HEK293 (cell line): ENCODE measurements at regions not wholly inside any gene's neighbourhood (a gene's known extent, or its start where the extent isn't known, plus 50 kb on each side); places are given as distances from the start of the nearest gene placed in this dataset.

Experiments used
- CTCF ChIA-PET: fragments of 350-600 bp; formaldehyde crosslinking; extraction: SDS; loops from one replicate; lab custom pipeline; 2021; ENCODE audit warnings: antibody characterized with exemption; lab: Yijun Ruan, JAX
- POLR2A ChIA-PET: fragments of 300-600 bp; formaldehyde crosslinking; extraction: SDS; loops from one replicate; lab custom pipeline; 2020; ENCODE audit warnings: antibody characterized with exemption, inconsistent platforms; lab: Yijun Ruan, JAX
- H3K27ac ChIP-seq: fragments of 200-500 bp; sonication (Bioruptor generic); 2 replicates; pipeline ENCODE4 v1.5.1; 2014; ENCODE audit warnings: low read depth, low read length, control low read depth, inconsistent platforms; ENCODE audit errors: extremely low read depth
- H3K36me3 ChIP-seq, 2 experiments: fragments of 200-500 bp in 1 of 2; sonication (Bioruptor generic) in 1 of 2; 1 replicate in 1 of 2; 2 replicates in 1 of 2; pipeline ENCODE4 v1.5.1; 2014 to 2017; ENCODE audit warnings: inconsistent platforms in 2 of 2, low read length in 2 of 2; ENCODE audit not compliant: control insufficient read depth in 2 of 2, insufficient read depth in 1 of 2
- H3K4me1 ChIP-seq: fragments of 200-500 bp; sonication (Bioruptor generic); 2 replicates; pipeline ENCODE4 v1.5.1; 2014; ENCODE audit warnings: mild to moderate bottlenecking, low read length, inconsistent platforms; ENCODE audit not compliant: control insufficient read depth, insufficient read depth
- H3K4me3 ChIP-seq: 2 replicates; pipeline ENCODE4 v1.5.1; 2011; ENCODE audit warnings: low read depth, mild to moderate bottlenecking, control low read depth, low read length, moderate library complexity
- H3K9me3 ChIP-seq: fragments of 200-500 bp; sonication (Bioruptor generic); 2 replicates; pipeline ENCODE4 v1.5.1; 2014; ENCODE audit warnings: low read depth, low read length, inconsistent platforms; ENCODE audit not compliant: control insufficient read depth, insufficient read depth
- AEBP2 ChIP-seq: fragments of 450-650 bp; formaldehyde crosslinking; IDR thresholded peaks from 2 replicates; pipeline ENCODE4 v1.5.1; 2016; ENCODE audit warnings: missing biosample characterization, missing genetic modification characterization, borderline replicate concordance
- HOXA7 ChIP-seq: sonication (generic); formaldehyde crosslinking; IDR thresholded peaks from 2 replicates; pipeline ENCODE4 v1.8.1; 2022; ENCODE audit warnings: missing genetic modification reagents, borderline replicate concordance
- HOXD13 ChIP-seq: sonication (generic); formaldehyde crosslinking; IDR thresholded peaks from 2 replicates; pipeline ENCODE4 v1.8.0; 2022; ENCODE audit warnings: missing genetic modification reagents, borderline replicate concordance
- IKZF3 ChIP-seq: fragments of 450-650 bp; IDR thresholded peaks from 2 replicates; pipeline ENCODE4 v1.5.0; 2018; ENCODE audit warnings: missing biosample characterization, mild to moderate bottlenecking, missing genetic modification characterization, moderate library complexity
- KLF10 ChIP-seq: fragments of 450-650 bp; IDR thresholded peaks from 2 replicates; pipeline ENCODE4 v1.5.1; 2018; ENCODE audit warnings: missing biosample characterization, mild to moderate bottlenecking, missing genetic modification characterization
- KLF7 ChIP-seq: fragments of 450-650 bp; formaldehyde crosslinking; IDR thresholded peaks from 2 replicates; pipeline ENCODE4 v1.5.1; 2016; ENCODE audit warnings: missing biosample characterization, missing genetic modification characterization, borderline replicate concordance
- KLF8 ChIP-seq: fragments of 450-650 bp; formaldehyde crosslinking; IDR thresholded peaks from 2 replicates; pipeline ENCODE4 v1.5.1; 2016; ENCODE audit warnings: missing biosample characterization, missing genetic modification characterization
- MZF1 ChIP-seq: fragments of 450-650 bp; formaldehyde crosslinking; IDR thresholded peaks from 2 replicates; pipeline ENCODE4 v1.5.1; 2017; ENCODE audit warnings: missing biosample characterization, missing genetic modification characterization, borderline replicate concordance
- PRDM4 ChIP-seq: fragments of 450-650 bp; formaldehyde crosslinking; IDR thresholded peaks from 2 replicates; pipeline ENCODE4 v1.5.1; 2017; ENCODE audit warnings: missing biosample characterization, missing genetic modification characterization
- PRDM6 ChIP-seq: fragments of 450-650 bp; formaldehyde crosslinking; IDR thresholded peaks from 2 replicates; pipeline ENCODE4 v1.5.1; 2017; ENCODE audit warnings: missing biosample characterization, missing genetic modification characterization
- YY2 ChIP-seq: fragments of 450-650 bp; formaldehyde crosslinking; IDR thresholded peaks from 2 replicates; pipeline ENCODE4 v1.5.1; 2016; ENCODE audit warnings: missing biosample characterization, missing genetic modification characterization
- ZBTB1 ChIP-seq: fragments of 450-650 bp; formaldehyde crosslinking; IDR thresholded peaks from 2 replicates; pipeline ENCODE4 v1.5.1; 2016; ENCODE audit warnings: missing biosample characterization, missing genetic modification characterization
- ZBTB7A ChIP-seq: fragments of 450-650 bp; formaldehyde crosslinking; IDR thresholded peaks from 2 replicates; pipeline ENCODE4 v1.5.1; 2016; ENCODE audit warnings: low read depth, missing biosample characterization, missing genetic modification characterization
- ZIC2 ChIP-seq: fragments of 450-650 bp; formaldehyde crosslinking; IDR thresholded peaks from 2 replicates; pipeline ENCODE4 v1.5.1; 2016; ENCODE audit warnings: missing biosample characterization, missing genetic modification characterization
- ZNF211 ChIP-seq: fragments of 450-650 bp; formaldehyde crosslinking; IDR thresholded peaks from 2 replicates; pipeline ENCODE4 v1.5.1; 2016; ENCODE audit warnings: low read depth, missing biosample characterization, missing genetic modification characterization
- ZNF221 ChIP-seq: fragments of 450-650 bp; formaldehyde crosslinking; IDR thresholded peaks from 2 replicates; pipeline ENCODE4 v1.5.1; 2017; ENCODE audit warnings: missing biosample characterization, missing genetic modification characterization, borderline replicate concordance
- ZNF239 ChIP-seq: fragments of 450-650 bp; formaldehyde crosslinking; IDR thresholded peaks from 2 replicates; pipeline ENCODE4 v1.5.1; 2016; ENCODE audit warnings: missing biosample characterization, missing genetic modification characterization
- ZNF26 ChIP-seq: fragments of 450-650 bp; formaldehyde crosslinking; IDR thresholded peaks from 2 replicates; pipeline ENCODE4 v1.5.1; 2016; ENCODE audit warnings: missing biosample characterization, missing genetic modification characterization
- ZNF510 ChIP-seq: fragments of 450-650 bp; formaldehyde crosslinking; IDR thresholded peaks from 2 replicates; pipeline ENCODE4 v1.5.1; 2018; ENCODE audit warnings: mild to moderate bottlenecking, missing genetic modification characterization, missing biosample characterization; ENCODE audit not compliant: insufficient replicate concordance
- ZNF600 ChIP-seq: fragments of 450-650 bp; formaldehyde crosslinking; IDR thresholded peaks from 2 replicates; pipeline ENCODE4 v1.5.1; 2016; ENCODE audit warnings: missing biosample characterization, missing genetic modification characterization
- ZNF610 ChIP-seq: fragments of 450-650 bp; formaldehyde crosslinking; IDR thresholded peaks from 2 replicates; pipeline ENCODE4 v1.5.1; 2016; ENCODE audit warnings: missing biosample characterization, missing genetic modification characterization, borderline replicate concordance
- ZNF768 ChIP-seq: fragments of 450-650 bp; formaldehyde crosslinking; IDR thresholded peaks from 2 replicates; pipeline ENCODE4 v1.5.1; 2018; ENCODE audit warnings: missing biosample characterization, mild to moderate bottlenecking, missing genetic modification characterization
- ZNF776 ChIP-seq: fragments of 450-650 bp; formaldehyde crosslinking; IDR thresholded peaks from 2 replicates; pipeline ENCODE4 v1.5.0; 2017; ENCODE audit warnings: missing biosample characterization, missing genetic modification characterization, borderline replicate concordance
- ZSCAN23 ChIP-seq: fragments of 450-650 bp; formaldehyde crosslinking; IDR thresholded peaks from 2 replicates; pipeline ENCODE4 v1.5.1; 2016; ENCODE audit warnings: missing biosample characterization, missing genetic modification characterization
- ZSCAN5A ChIP-seq: fragments of 450-650 bp; formaldehyde crosslinking; IDR thresholded peaks from 2 replicates; pipeline ENCODE4 v1.5.1; 2016; ENCODE audit warnings: missing biosample characterization, missing genetic modification characterization
- ZXDB ChIP-seq: fragments of 450-650 bp; formaldehyde crosslinking; IDR thresholded peaks from 2 replicates; pipeline ENCODE4 v1.5.1; 2016; ENCODE audit warnings: missing biosample characterization, missing genetic modification characterization

GRCh38 chr5:171524466-171524865 is 105.0 kb downstream of the FGF18 start (continued):
- TF ChIP-seq MZF1, result no peak
- no peak for TF ChIP-seq ZNF610
- no peak for TF ChIP-seq AEBP2 (tag by site-specific recombination)
- TF ChIP-seq ZSCAN5A (tag by site-specific recombination), result no peak
- TF ChIP-seq YY2 (tag by site-specific recombination), result no peak
- no peak for TF ChIP-seq ZSCAN23 (tag by site-specific recombination)
- no peak for TF ChIP-seq ZIC2
- TF ChIP-seq ZNF239 (tag by site-specific recombination), result no peak
- no peak for TF ChIP-seq ZBTB1 (tag by site-specific recombination)
- no peak for TF ChIP-seq ZNF600

GRCh38 chr5:171525085-171525484 is 105.6 kb downstream of the FGF18 start:
- Histone ChIP-seq H3K36me3 (no peaks in the 10 kb centered on the region), H3K4me1 (no peaks in the 10 kb centered on the region), H3K9me3 (no peaks in the 10 kb centered on the region), H3K4me3 (no peak overlapping the region), H3K27ac (no peak overlapping the region)
- POLR2A ChIA-PET, result no interaction called here
- CTCF ChIA-PET, result no interaction called here
- TF ChIP-seq ZNF211, result no peak
- TF ChIP-seq ZBTB7A (tag by site-specific recombination), result no peak
- TF ChIP-seq ZXDB, result no peak
- TF ChIP-seq ZNF510 (tag by site-specific recombination), result no peak
- TF ChIP-seq ZNF221 (tag by site-specific recombination), result no peak
- TF ChIP-seq HOXA7, result no peak
- no peak for TF ChIP-seq IKZF3 (tag by site-specific recombination)
- no peak for TF ChIP-seq ZNF776 (tag by site-specific recombination)
- TF ChIP-seq HOXD13 (CRISPR knock-in tag), result no peak
- TF ChIP-seq PRDM4 (tag by site-specific recombination), result no peak
- no peak for TF ChIP-seq KLF10 (tag by site-specific recombination)
- no peak for TF ChIP-seq KLF8 (tag by site-specific recombination)
- TF ChIP-seq YY2 (tag by site-specific recombination), result no peak
- TF ChIP-seq KLF7, result no peak
- no peak for TF ChIP-seq PRDM6 (tag by site-specific recombination)
- TF ChIP-seq ZNF26 (tag by site-specific recombination), result no peak
- TF ChIP-seq ZNF768 (tag by site-specific recombination), result no peak
